ENCODE measurements at regions not wholly inside any gene's neighbourhood (a gene's known extent, or its start where the extent isn't known, plus 50 kb on each side); places are given as distances from the start of the nearest gene placed in this dataset.

DNA sequence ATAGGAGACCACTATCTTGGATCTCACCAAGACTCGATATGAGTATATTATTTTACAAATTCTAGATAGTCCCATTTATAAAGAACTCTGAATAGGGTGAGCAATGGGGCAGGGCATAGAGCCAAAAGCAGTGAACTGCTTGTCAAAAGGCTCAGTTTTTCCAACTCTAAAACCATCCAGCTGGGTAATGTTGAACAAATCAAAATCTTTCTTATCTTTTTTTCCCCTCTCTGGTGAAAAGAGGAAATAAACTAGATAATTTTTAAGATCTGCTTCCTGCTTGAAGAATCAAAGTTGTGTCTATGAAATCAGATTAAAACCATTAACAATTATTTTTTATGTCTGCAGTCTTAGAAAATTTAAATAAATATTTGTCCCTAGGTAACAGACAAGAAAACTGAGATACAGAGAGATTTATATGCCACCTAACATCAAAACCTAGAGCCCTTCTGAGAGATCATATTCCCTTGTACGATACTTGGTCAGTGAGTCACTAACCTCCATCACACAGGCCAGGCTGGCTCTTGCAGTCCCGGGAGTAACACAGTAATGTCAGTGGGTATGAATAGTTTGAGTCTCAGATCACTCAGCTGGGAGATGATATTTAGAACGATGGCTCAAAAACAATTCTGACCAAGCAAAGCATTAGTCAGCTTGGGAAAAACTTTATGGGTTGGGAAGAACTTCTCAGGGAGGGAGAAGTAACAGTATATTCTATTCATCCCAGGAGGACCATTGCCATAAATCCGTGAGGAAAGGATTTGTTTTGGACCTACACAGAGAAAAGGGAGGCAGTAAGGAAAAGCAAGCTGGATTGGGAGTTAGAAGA is 178.8 kb downstream of the REEP3 start:
- TF ChIP-seq ZNF274 (IDR thresholded peaks at IDR 0.05; ENCODE audit: low read depth, low read length), result no peak

GRCh38 chr10:63700631-63701156 is 179.5 kb downstream of the REEP3 start:
- no peak overlapping the region for H3K4me3 ChIP-seq (ENCODE audit: low read length)
- TF ChIP-seq ZNF274 (IDR thresholded peaks at IDR 0.05; ENCODE audit: low read depth, low read length), result no peak

More for the DNA sequence above, 178.8 kb downstream of the REEP3 start:
- H3K4me3 ChIP-seq (ENCODE audit: low read length), result no peak overlapping the region

DNA sequence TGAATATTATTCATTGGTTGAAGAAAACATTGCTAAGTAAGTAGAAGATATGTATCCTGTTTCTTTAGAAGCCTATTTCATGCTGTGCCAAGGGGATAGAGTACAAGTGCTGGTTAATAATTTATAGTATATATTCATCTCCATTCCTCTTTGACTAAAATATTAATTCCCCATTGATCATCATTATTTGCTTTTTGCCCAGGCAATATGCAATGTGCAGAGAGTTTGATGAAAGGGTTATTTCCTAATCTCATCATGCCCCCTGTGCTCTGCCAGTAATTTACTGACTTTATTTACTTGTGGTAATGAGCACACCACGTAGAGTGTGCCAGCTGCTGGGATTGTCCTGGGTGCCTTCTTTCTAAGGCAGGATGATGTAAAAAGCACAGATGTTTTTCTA is 180.9 kb downstream of the REEP3 start:
- no peak overlapping the region for H3K4me3 ChIP-seq (ENCODE audit: low read length)
- no peak for TF ChIP-seq ZNF274 (IDR thresholded peaks at IDR 0.05; ENCODE audit: low read depth, low read length)

DNA sequence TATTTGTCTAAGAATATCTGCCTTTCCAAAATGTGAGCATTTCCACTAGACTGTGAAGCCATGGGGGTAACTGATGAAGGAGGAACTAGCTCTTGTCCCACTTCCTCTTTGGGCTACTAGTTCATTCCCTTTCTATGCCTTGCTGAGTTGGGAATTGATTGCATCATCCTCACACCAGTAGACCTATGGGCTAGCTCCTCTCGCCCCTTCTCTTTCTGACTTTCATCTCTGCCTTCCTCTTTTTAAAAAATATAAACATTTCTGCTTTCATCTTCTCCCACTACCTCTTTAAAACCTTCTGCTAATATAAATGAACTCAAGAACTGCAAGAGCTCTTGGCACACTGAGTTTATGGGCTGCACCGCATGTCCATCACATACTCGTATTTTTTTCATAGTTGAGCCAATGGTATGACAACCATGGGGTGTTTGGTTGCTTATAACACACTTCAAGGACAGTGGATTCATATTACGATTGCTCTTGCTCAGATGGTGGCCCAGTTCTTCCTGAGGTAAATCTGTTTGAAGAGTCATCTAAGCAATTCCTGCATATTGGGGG is 182.0 kb downstream of the REEP3 start:
- no peak for TF ChIP-seq ZNF274 (IDR thresholded peaks at IDR 0.05; ENCODE audit: low read depth, low read length)
- no peak overlapping the region for H3K4me3 ChIP-seq (ENCODE audit: low read length)

GRCh38 chr10:63703740-63704345 is 182.6 kb downstream of the REEP3 start:
- TF ChIP-seq ZNF274 (IDR thresholded peaks at IDR 0.05; ENCODE audit: low read depth, low read length), result no peak
- H3K4me3 ChIP-seq (ENCODE audit: low read length), result no peak overlapping the region

- no peak for TF ChIP-seq ZNF274 (IDR thresholded peaks at IDR 0.05; ENCODE audit: low read depth, low read length)
- no peak overlapping the region for H3K4me3 ChIP-seq (ENCODE audit: low read length)
These were observed 186.2 kb downstream of the REEP3 start for GRCh38 chr10:63707254-63707910.

DNA sequence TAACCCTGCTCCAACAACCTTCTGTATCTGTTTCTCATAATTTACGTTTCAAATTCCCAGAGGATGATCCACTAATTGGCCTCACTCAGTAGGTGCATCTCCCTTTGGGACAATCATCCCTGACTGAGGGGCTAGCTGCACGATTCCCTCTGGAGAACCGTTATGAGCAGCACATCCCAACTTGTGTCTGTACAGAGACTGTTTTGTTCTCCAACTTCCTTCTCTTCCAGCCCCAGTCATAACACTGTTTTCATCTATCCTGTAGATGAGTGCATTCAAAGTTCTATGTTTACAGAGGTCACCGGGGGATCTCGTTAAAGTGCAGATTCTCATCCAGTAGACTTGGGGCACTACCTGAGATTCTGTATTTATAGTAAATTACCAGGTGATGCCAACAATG is 187.2 kb downstream of the REEP3 start:
- no peak for TF ChIP-seq ZNF274 (IDR thresholded peaks at IDR 0.05; ENCODE audit: low read depth, low read length)
- H3K4me3 ChIP-seq (ENCODE audit: low read length), result no peak overlapping the region

- no peak for TF ChIP-seq ZNF274 (IDR thresholded peaks at IDR 0.05; ENCODE audit: low read depth, low read length)
- no peak overlapping the region for H3K4me3 ChIP-seq (ENCODE audit: low read length)
These were observed 189.5 kb downstream of the REEP3 start for GRCh38 chr10:63710703-63711102.

- no peak for TF ChIP-seq ZNF274 (IDR thresholded peaks at IDR 0.05; ENCODE audit: low read depth, low read length)
- H3K4me3 ChIP-seq (ENCODE audit: low read length), result no peak overlapping the region
These were observed 190.2 kb downstream of the REEP3 start for GRCh38 chr10:63711361-63711760.

GRCh38 chr10:63711867-63712716 is 190.9 kb downstream of the REEP3 start:
- no peak overlapping the region for H3K4me3 ChIP-seq (ENCODE audit: low read length)
- no peak for TF ChIP-seq ZNF274 (IDR thresholded peaks at IDR 0.05; ENCODE audit: low read depth, low read length)

DNA sequence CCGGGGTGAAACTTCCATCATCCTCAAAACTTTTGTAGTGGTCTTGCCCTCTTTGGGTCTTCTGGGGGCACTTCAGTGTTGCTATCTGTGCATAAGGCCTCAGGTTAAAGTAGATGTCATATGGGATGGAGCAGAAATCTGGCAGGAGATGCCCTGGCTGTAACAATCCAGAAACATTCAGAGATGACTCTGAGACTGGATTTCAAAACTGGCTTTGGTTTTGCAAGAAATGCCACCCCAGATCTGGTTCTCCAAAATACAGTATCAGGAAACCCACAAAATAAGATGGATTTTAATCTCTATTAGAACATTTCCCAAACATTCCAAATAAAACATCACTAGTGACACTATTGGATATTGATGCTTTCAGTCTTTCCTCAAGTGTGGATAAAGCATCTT is 191.5 kb downstream of the REEP3 start:
- H3K4me3 ChIP-seq (ENCODE audit: low read length), result no peak overlapping the region
- TF ChIP-seq ZNF274 (IDR thresholded peaks at IDR 0.05; ENCODE audit: low read depth, low read length), result no peak

GRCh38 chr10:63713191-63714144 is 192.3 kb downstream of the REEP3 start:
- H3K4me3 ChIP-seq (ENCODE audit: low read length), result no peak overlapping the region
- no peak for TF ChIP-seq ZNF274 (IDR thresholded peaks at IDR 0.05; ENCODE audit: low read depth, low read length)

Data from GM08714 (cell line).